Retinal pigment epithelial cell (primary cell): ENCODE measurements at regions not wholly inside any gene's neighbourhood (a gene's known extent, or its start where the extent isn't known, plus 50 kb on each side); places are given as distances from the start of the nearest gene placed in this dataset.

Experiments used
- DNase-seq: peaks from one replicate; pipeline ENCODE4 v3.0.0-alpha.2; 2010; ENCODE audit warnings: low read depth
- H3K4me3 ChIP-seq: 2 replicates; pipeline ENCODE4 v1.5.1; 2011; ENCODE audit warnings: mild to moderate bottlenecking, low read length, control low read depth, moderate library complexity
- CTCF ChIP-seq: conservative IDR thresholded peaks from 2 replicates; pipeline ENCODE4 v1.5.1; 2011; ENCODE audit warnings: low read depth, low read length, control low read depth, inconsistent platforms

DNA sequence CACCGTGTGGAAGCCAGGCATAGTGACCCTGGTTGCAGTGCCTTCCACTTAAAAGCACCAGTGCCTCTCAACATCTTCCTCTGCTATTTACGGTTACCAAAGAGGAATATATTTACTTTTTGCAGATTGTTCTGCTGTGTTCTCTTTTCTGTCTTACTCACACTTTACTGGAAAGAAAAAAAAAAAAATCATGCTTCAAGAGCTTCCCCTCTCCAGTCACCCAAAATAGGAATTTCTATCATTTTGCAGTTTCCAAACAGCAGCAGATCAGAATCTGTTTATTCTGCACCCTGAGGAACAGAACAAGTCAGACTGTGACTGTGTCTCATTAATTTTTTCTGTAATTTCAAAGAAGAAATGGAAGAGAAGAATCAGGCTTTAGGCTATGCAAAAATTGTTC is 96.1 kb downstream of the KCNJ2 start:
- no peak for DNase-seq
- H3K4me3 ChIP-seq = no peak overlapping the region
- TF ChIP-seq CTCF = no peak

- no peak overlapping the region for H3K4me3 ChIP-seq
- TF ChIP-seq CTCF = no peak
- DNase-seq = no peak
Observed at GRCh38 chr17:70266394-70266793, 97.1 kb downstream of the KCNJ2 start.

GRCh38 chr17:70268383-70268782 is 99.1 kb downstream of the KCNJ2 start:
- TF ChIP-seq CTCF = no peak
- no peak overlapping the region for H3K4me3 ChIP-seq
- DNase-seq = no peak

- H3K4me3 ChIP-seq = no peak overlapping the region
- no peak for DNase-seq
- TF ChIP-seq CTCF = no peak
Observed at GRCh38 chr17:70270554-70270953, 101.2 kb downstream of the KCNJ2 start.

DNA sequence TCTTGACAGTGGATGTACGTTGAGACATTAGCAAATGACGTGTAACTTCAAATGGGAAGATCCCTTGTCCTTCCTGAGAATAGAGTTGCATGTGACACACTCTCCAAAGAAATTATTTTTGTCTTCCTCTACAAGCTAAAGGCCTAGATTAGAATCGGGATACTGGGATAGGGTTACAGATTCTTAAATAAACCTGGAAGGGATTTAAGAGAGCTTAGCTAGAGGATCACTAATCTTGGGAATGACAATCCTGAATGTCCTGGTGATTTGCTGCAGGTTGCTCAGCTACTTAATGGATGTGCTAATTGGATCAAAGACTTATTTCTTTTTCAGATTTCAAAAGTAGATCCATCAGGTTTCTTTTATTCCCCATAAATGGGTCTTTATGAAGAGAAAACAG is 101.9 kb downstream of the KCNJ2 start:
- H3K4me3 ChIP-seq = no peak overlapping the region
- no peak for DNase-seq
- no peak for TF ChIP-seq CTCF

- no peak for TF ChIP-seq CTCF
- no peak for DNase-seq
- no peak overlapping the region for H3K4me3 ChIP-seq
Observed at GRCh38 chr17:70271672-70272071, 102.3 kb downstream of the KCNJ2 start.

DNA sequence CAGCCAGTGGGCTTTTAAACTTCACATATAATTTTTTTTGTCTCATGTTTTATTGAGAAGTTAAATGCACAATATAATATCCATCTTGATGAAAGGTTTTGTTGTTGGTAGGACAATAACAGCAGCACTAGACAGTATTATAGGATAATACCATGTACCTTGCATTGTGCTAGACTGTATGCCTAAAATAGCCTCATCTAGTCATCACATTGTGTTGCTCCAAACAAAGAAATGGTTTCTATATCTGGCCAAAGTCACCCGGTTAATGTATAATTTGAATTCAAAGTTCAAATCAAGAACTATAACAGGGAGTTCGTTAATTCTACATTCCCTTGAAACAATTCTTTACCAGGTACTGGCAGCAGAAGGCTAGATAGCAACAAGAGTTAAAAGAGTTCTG is 104.9 kb downstream of the KCNJ2 start:
- no peak for TF ChIP-seq CTCF
- no peak overlapping the region for H3K4me3 ChIP-seq
- no peak for DNase-seq
